ENCODE measurements at regions not wholly inside any gene's neighbourhood (a gene's known extent, or its start where the extent isn't known, plus 50 kb on each side); places are given as distances from the start of the nearest gene placed in this dataset.

DNA sequence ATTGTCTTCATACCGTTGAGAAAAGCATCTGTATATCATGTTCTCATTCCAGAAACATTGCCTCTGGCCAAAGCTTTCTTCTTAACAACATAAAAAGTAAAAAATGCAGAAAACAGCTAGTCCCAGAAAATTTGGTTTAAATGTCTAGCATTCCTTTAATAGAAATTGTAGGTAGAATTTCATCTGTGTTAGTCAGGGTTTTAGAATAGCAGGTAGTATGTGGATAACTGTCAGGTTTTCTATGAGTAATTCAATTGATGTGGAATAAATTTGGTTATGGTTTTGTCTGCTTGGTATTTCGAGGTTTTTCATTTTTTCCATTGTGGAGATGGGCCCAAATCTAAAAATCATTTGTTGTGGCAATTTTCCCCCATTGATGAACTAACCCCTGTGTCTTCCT lies 616.7 kb downstream of the KCNJ2 start:
- DNase-seq (ENCODE audit: low read depth in 2 of 2) = no peak

DNA sequence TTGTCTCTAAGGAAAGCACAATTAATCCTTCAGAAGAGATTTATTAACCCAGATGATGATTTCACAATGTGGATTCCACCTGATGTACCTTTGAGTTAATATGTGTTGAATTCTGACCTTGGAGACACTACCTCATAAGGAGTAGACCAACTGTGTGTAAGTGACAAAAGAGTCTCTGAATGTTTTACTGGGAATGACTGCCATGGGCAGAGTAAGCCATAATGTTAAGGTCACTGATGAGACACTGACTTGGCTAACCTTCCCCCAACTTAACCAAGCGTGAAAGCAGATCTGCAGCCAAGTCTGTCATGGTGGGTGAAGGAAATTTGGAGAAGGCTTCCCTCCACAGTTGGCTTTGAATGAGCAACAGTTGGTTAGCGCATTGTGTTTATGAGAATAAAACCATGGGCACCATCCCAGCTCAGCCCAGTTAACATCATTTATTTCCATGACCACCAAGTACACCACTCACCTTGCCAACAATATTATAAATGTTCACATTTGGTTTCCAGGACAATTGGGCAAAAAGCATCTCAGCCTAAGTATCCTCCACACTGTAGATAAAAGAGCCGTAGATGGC lies 618.5 kb downstream of the KCNJ2 start:
- DNase-seq (ENCODE audit: low read depth in 2 of 2) = no peak

DNA sequence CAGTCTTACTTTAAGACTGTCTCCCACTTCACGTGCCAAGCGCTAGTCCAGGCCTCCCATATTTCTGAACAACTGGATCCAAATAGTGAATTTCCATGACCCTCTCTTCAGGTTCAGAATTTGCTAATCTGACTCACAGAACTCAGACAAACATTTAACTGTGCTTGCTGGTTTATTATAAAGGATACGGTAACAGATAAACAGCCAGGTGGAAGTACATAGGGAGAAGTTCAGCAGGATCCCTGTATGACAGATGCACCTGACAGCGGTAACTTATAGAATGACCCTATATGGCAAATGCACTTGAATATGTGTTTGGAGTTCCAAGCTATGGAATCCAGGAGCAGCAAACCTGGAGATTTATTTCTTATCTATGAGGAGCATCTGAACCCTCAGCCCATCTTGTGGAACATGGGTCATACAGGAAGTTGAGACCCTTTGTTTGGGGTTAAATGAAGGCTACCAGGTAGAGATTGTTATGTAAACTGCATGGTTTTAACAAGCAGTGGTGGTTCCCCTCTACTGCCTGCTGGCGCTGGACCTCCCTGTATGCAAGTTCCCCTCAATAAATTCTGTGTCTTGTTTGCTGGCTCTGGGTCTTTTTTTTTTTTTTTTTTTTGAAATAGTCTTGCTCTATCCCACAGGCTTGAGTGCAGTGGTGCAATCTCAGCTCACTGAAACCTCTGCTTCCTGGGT lies 622.6 kb downstream of the KCNJ2 start:
- no peak for DNase-seq (ENCODE audit: low read depth in 2 of 2)

- no peak for DNase-seq (ENCODE audit: low read depth in 2 of 2)
These were observed 625.4 kb downstream of the KCNJ2 start for GRCh38 chr17:70794738-70795137.

GRCh38 chr17:70795620-70796019 lies 626.3 kb downstream of the KCNJ2 start:
- DNase-seq (ENCODE audit: low read depth in 2 of 2) = no peak

GRCh38 chr17:70796757-70797156 lies 627.4 kb downstream of the KCNJ2 start:
- DNase-seq (ENCODE audit: low read depth in 2 of 2) = no peak

GRCh38 chr17:70797166-70797565 lies 627.8 kb downstream of the KCNJ2 start:
- no peak for DNase-seq (ENCODE audit: low read depth in 2 of 2)

GRCh38 chr17:70804161-70804560 lies 634.8 kb downstream of the KCNJ2 start:
- DNase-seq (ENCODE audit: low read depth in 2 of 2) = no peak

- DNase-seq (ENCODE audit: low read depth in 2 of 2) = no peak
These were observed 639.3 kb downstream of the KCNJ2 start for GRCh38 chr17:70808596-70808995.

GRCh38 chr17:70810609-70811008 lies 641.3 kb downstream of the KCNJ2 start:
- DNase-seq (ENCODE audit: low read depth in 2 of 2) = no peak

DNA sequence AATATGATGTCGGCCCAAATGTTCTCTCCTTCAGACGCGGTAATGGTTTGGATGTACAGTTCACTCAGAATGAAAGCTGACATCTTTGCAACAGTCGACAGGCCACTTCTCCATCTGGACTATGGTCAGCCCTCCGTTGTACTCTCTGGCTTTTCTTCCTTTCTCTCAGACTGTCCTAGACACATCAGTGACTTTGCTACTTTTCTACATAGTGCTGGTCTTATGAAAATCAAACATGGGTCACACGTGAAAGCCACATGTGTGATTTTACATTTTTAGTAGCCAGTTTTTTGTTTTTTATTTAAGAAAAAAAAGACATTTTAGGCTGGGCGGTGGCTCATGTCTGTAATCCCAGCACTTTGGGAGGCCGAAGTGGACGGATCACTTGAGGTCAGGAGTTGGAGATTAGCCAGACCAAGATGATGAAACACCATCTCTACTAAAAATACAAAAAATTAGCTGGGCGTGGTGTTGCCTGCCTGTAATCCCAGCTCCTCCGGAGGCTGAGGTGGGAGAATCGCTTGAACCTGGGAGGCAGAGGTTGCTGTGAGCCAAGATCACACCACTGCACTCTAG lies 644.1 kb downstream of the KCNJ2 start:
- no peak for DNase-seq (ENCODE audit: low read depth in 2 of 2)

DNA sequence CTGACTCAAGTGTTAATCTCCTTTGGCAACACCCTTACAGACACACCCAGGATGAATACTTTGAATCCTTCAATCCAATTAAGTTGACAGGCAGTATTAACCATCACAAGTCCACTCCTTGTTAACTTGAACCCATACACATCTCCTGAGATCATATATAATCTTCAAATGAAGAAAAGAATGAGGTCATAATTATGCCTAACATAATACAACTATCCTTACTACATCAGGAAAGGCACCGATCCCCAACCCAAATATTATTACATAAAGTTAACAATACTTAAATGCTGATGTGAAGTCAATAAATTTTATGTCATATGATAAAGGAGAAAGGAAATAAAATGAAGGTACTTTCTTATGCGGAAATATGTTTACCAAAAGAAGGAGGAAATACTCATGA lies 649.9 kb downstream of the KCNJ2 start:
- DNase-seq (ENCODE audit: low read depth in 2 of 2) = no peak

- DNase-seq (ENCODE audit: low read depth in 2 of 2) = no peak
These were observed 650.9 kb downstream of the KCNJ2 start for GRCh38 chr17:70820276-70820675.

DNA sequence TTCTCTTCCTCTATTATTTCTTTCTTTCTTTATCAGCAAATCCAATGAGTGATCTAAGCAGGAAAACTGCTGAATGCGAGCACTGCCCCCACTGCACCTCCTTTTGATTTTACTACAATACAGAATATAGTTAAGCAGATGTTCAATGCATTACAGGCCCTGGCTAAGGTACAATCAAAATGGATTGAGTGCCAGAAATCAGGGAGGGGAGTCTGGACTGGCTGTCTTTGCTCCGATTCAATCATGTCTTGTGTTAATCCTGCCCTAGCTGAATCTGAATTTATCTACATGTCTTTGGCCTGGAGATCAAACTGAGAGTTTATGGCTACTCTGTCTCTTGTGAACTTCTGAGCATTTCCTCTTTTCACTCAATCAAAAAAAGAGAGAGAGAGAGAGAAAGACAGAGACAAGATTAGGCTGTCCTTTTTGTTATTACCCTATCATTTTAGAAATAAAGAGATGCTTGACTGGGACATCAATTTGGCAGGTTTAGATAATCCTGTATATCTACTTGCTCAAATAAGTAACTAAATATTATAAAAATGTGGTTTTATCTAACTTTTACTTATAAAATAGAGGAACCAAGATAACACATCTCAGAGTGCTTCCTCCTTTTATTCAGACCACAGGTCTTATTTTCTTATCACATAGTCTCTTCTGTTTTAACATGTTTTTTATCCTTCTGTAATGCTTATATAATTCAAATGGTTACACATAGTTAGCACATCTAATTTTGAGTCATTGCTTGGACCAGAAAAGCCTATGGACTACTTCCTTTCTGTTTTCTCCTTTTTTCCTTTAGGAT lies 656.2 kb downstream of the KCNJ2 start:
- no peak for DNase-seq (ENCODE audit: low read depth in 2 of 2)

DNA sequence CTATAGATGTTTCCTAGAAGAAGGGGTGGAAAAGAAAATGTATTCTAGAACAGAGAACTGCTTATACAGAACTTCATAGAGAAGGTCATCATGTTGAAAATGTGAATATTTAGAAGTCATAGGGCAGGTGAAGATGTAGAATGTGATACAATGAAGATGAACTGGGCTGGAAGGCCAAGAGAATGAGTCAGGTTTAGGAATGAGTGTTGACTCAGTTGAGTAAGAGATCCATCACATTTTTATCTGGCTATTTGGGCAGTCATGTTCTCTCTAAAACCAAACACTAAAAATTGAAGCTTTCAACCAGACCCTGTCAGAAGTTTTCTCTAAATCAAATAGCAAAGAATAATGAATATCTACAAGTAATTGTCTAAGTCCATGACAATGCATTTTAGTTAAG lies 660.5 kb downstream of the KCNJ2 start:
- no peak for DNase-seq (ENCODE audit: low read depth in 2 of 2)

DNA sequence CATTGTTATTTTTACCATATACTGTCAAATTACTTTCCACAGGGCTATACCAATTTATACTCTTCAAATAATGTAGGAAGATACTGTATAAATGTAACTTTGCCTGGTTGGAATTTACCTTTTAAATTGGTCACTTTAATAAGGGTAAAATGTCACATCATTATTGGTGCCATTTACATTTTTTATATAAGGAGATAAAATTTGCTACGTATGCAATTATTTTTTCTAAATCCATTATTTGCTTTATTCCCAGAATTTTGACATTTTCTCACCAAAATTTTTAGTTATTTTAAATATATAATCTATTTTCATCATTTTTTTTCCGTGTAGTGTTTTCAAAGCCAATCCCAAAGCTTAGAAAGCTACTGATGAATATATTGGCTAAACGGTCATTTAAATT lies 664.7 kb downstream of the KCNJ2 start:
- DNase-seq (ENCODE audit: low read depth in 2 of 2) = no peak

DNA sequence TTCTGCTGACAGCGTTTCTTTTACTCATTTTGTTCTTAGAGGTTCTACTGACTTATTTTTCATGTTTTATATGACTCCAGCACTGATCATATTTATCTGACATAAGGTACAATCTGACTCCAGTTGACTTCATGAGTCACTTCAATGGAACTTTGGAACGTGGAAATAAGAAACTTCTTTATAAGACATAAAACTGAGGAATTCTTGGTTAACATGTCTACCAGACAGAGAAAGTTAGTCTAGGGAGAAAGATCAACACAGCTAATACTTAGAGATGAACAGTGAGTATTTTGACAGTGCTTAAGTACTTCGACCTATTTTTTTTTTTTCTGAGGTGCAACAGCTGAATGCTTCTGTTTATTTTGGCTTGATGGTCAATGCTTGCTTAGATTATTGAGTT lies 679.5 kb downstream of the KCNJ2 start:
- DNase-seq (ENCODE audit: low read depth in 2 of 2) = no peak

DNA sequence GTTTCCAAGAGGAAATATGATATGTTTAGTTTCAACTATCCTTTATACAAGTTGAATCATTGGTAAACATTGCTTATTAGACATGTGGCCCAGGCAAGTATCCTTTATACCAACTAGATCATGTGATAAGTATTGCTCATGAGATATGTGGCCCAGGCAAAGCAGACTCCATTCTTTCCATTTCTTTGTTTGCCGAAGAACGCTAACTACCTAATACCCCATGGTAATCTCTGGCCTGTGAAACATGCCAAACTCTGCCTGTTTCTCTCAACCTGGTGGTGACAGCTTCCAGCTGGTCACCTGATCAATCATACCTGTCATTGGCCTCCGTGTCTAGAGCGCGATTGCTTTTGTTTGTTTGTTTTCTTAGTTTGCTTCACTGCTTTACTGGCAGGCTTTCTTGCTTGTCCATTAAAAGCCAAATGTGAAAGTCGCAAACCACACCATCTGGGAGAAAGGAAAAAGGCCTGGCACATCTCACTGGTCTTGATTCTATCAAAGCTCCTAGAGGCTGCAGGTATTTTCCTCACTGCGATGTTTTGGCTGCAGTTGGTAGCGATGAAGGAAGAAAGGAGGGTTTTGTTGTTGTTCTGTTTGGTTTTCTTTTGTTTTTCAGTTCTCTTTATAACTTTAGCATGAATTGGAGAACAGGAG lies 686.2 kb downstream of the KCNJ2 start:
- DNase-seq (ENCODE audit: low read depth in 2 of 2) = no peak

- no peak for DNase-seq (ENCODE audit: low read depth in 2 of 2)
These were observed 688.0 kb downstream of the KCNJ2 start for GRCh38 chr17:70857351-70857750.

GRCh38 chr17:70859829-70860228 lies 690.5 kb downstream of the KCNJ2 start:
- DNase-seq (ENCODE audit: low read depth in 2 of 2) = no peak

DNA sequence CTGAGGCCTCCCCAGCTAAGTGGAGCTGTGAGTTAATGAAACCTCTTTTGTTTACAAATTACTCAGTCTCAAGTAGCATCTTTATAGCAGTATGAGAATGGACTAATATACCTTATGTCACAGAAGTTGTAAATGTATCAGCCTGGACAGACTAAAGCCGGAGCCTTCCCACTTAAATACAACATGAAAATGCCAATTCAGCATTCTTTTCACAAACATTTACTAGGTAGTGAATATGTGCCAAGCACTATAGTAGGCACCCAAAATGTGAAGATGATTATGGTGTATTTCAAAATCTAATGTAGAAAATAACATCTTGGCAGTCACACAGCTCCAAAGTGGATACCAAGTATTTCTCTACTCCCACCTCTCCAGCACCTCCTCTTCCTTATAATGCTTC lies 693.0 kb downstream of the KCNJ2 start:
- no peak for DNase-seq (ENCODE audit: low read depth in 2 of 2)

Data from lung microvascular endothelial cell (primary cell).